HEK293T (cell line): ENCODE measurements at regions not wholly inside any gene's neighbourhood (a gene's known extent, or its start where the extent isn't known, plus 50 kb on each side); places are given as distances from the start of the nearest gene placed in this dataset.

Source experiments
- BHLHE40 ChIP-seq: fragments of 450-650 bp; IDR thresholded peaks from 2 replicates; pipeline ENCODE4 v1.6.1; 2016; ENCODE audit warnings: mild to moderate bottlenecking, moderate library complexity, borderline replicate concordance
- ELF4 ChIP-seq: fragments of 450-650 bp; IDR thresholded peaks from 2 replicates; pipeline ENCODE4 v1.6.1; 2017; ENCODE audit warnings: antibody characterized with exemption
- FOXA1 ChIP-seq: fragments of 450-650 bp; IDR thresholded peaks from 2 replicates; pipeline ENCODE4 v1.6.1; 2016; ENCODE audit warnings: mild to moderate bottlenecking
- FOXK2 ChIP-seq: fragments of 450-650 bp; IDR thresholded peaks from 2 replicates; pipeline ENCODE4 v1.6.1; 2016; ENCODE audit warnings: mild to moderate bottlenecking
- FOXM1 ChIP-seq: fragments of 450-650 bp; IDR thresholded peaks from 2 replicates; pipeline ENCODE4 v1.6.1; 2017; ENCODE audit warnings: mild to moderate bottlenecking, borderline replicate concordance
- HDGF ChIP-seq: fragments of 450-650 bp; IDR thresholded peaks from 2 replicates; pipeline ENCODE4 v1.6.1; 2017; ENCODE audit warnings: antibody characterized with exemption, borderline replicate concordance
- NFRKB ChIP-seq: fragments of 450-650 bp; IDR thresholded peaks from 2 replicates; pipeline ENCODE4 v1.6.1; 2016; ENCODE audit warnings: mild to moderate bottlenecking, moderate library complexity
- PKNOX1 ChIP-seq: fragments of 450-650 bp; IDR thresholded peaks from 2 replicates; pipeline ENCODE4 v1.6.1; 2016
- SP1 ChIP-seq: fragments of 450-650 bp; IDR thresholded peaks from 2 replicates; pipeline ENCODE4 v1.6.1; 2017
- SUZ12 ChIP-seq: fragments of 450-650 bp; IDR thresholded peaks from 2 replicates; pipeline ENCODE4 v1.6.1; 2016; ENCODE audit warnings: mild to moderate bottlenecking

GRCh38 chr3:176631165-176631564 is 566.1 kb downstream of the TBL1XR1 start:
- TF ChIP-seq HDGF (no peak), BHLHE40 (no peak), SP1 (no peak), FOXA1 (no peak), FOXK2 (no peak), FOXM1 (no peak), ELF4 (no peak), SUZ12 (no peak), NFRKB (no peak), PKNOX1 (no peak)
